NCI-H2107 treated with DMSO at 0.1 percent for 48 hours (cell line): ENCODE measurements at regions not wholly inside any gene's neighbourhood (a gene's known extent, or its start where the extent isn't known, plus 50 kb on each side); places are given as distances from the start of the nearest gene placed in this dataset.
A peak's percentile ranks its signal among the peaks of the same experiment; 100 is the strongest.
"Not testable (repeated sequence)": the region's sequence is repeated elsewhere in the genome, so short reads cannot be mapped to it uniquely, and the experiment has no call there.

ENCODE experiments used
- DNase-seq: peaks from one replicate; lab custom pipeline; 2025; ENCODE audit not compliant: unreplicated experiment; lab: John Stamatoyannopoulos, UW

DNA sequence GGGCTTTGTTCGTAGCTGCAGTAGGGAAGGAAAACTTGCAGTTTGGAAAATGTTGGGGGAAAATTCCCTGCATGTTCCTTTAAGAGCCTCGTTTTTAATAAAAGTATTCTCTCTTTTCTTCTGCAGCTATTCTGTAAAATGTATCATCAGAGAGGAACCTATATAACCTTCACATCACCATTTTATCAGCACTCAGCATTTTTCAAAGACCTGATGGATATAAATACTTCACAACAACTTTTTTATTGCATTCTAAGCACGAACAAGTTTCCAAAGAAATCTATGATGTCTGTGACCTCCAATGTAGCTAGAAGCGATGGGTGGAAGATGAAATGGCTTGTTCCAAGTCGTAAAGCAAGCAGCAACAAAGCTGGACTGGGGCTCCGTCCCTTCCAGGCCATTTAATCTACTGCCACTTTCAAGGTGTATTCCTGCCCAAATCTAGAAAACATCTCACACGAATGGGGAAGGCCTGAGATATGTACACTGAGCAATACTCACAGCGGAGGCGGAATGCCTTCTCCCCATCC is 84.0 kb downstream of the NSUN2 start:
- DNase-seq, result no peak

DNA sequence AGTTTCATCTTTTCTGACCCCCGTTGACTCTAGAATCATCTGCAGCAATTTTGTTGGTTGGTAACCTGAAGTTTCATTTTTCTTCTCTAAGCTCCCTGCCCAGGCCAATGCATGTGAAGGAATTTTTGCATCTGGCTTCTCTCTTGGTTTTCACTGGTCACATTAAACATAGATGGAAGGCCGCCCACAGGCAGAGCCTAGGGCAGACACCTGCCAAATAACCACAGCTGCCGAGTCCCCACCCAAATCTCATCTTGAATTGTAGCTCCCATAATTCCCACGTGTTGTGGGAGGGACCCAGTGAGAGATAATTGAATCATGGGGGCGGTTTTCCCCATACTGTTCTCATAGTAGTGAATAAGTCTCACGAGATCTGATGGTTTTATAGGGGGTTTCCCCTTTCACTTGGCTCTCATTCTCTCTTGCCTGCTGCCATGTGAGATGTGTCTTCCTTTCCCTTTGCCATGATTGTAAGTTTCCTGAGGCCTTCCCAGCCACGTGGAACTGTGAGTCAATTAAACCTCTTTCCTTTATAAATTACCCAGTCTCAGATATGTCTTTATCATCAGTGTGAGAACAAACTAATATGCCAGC is 84.8 kb downstream of the NSUN2 start:
- not testable (repeated sequence) for DNase-seq

DNA sequence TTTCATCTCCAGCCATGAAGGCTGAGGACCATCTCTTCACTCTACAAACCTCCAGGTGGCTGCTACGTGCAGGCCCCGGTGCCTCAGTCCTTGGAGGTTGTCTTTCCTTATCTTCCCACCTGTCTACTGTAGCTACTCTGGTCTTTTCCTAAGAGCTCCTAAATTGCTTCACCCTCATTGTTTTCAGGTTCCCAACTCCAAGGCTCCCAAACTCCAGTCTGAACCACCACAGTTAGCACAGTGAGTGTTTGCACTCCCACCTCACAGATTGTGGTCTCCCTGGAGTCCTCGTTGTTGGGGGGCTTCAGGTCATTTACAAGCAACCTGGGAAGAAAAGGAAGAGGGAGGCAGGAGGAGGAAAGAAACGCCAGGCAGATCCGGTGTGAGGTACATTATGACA is 85.3 kb downstream of the NSUN2 start:
- DNase-seq, result no peak

DNA sequence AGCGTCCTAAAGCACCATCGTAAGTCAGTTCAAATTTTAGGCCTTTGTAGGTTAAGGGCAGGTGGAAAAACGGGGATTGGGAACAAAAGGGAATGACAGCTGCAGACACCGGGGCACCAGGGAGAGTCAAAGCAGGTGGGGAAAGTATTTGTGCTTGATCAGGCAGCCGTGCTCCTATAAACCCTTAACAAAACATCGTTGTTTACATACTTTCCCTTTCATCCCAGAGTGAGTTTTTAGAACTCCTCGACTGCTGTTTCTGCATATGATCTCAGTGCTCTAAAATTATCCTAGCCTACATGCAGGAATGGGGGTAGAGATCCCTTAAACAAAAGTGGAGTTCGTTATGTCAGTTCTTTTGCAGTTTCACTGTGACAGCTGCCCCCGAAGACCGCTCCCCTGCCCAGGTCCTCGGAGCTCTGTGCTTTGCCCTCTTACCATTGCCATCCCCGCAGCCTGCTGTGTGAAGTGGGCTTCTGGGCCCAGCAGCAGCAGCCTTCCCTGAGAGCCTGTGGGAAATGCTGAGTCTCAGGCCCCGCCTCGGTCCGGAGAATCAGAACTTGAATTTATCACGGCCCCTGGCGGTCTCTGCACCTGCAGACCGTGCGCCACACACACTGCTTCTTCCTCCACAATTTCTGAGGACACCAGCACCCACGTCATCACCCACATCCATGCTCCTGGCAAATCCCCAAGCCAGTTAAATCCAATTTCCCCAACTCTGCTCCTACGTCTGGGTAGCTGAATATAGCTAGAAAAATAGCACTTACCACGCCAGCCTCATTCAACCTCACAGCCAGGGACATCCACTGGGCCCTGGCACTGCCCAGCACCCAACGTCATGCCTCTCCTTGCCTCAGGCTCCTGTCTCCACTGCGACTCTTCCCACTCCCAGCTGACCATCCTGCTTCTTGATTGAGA is 86.8 kb downstream of the NSUN2 start:
- peak; percentile 99 for DNase-seq

DNA sequence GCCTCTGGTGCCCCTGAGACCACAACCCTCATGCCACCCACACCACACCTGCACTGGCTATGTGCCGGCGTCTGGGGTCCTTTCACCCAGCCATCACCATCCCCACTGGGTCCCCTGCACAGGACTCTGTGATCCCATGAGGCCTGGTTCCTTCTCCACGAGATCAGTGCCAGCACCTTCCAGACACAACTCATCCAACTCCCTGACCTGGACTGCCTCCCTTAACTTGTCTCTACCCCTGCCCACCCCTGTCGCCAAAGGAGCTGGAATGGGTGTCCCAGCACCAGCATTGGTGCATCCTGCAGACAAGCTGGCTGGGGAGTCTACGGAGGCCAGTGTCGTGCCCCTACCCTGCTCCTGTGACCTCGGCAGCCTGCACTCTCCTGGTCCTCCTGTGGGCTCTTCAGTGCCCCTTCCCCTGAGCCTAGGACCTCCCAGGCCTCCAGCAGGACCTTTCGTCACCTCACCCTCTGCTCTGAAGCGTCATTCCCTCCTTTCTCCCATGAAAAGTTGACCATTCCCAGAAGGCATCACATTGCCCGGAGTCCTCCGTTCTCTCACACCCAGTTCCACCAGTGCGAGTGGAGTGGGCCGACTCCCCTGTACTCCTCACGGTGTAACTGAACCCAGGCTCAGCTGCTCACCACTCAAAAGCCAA is 87.7 kb downstream of the NSUN2 start:
- peak; percentile 45 for DNase-seq

DNA sequence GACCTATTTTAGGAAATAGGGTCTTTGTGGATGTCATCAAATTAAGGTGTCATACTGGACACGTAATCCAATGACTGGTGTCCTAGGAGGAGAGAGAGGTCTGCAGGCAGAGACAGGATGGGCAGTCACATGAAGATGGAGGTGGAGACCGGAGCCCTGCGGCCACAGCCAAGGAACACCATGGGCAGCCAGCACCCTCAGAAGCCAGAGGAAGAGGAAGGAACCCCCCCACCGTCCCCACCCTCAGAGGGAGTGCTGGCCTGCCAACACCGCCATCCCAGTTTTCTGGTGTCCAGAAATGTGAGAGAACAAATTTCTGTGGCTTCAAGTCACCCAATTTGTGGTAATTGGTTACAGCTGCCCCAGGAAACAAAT is 88.3 kb downstream of the NSUN2 start:
- no peak for DNase-seq
